Type B pancreatic cell (in vitro differentiated cells): ENCODE measurements at regions not wholly inside any gene's neighbourhood (a gene's known extent, or its start where the extent isn't known, plus 50 kb on each side); places are given as distances from the start of the nearest gene placed in this dataset.

Source experiments
- DNase-seq: peaks from one replicate; pipeline ENCODE4 v3.0.0; 2021; ENCODE audit warnings: mixed read lengths; ENCODE audit not compliant: unreplicated experiment; ENCODE audit errors: extremely low spot score
- H3K27ac Mint-ChIP-seq: 2 replicates; pipeline ENCODE4 v1.8.0; 2021; ENCODE audit warnings: mild to moderate bottlenecking, mixed read lengths
- H3K27me3 Mint-ChIP-seq: 2 replicates; pipeline ENCODE4 v1.8.0; 2021; ENCODE audit warnings: mixed read lengths
- H3K36me3 Mint-ChIP-seq: 2 replicates; pipeline ENCODE4 v1.8.0; 2021; ENCODE audit warnings: mixed read lengths
- H3K4me1 Mint-ChIP-seq: one replicate; pipeline ENCODE4 v1.8.0; 2021; ENCODE audit warnings: mixed read lengths; ENCODE audit not compliant: unreplicated experiment
- H3K4me3 Mint-ChIP-seq: 2 replicates; pipeline ENCODE4 v1.8.0; 2021; ENCODE audit warnings: mild to moderate bottlenecking, mixed read lengths
- H3K9me3 Mint-ChIP-seq: 2 replicates; pipeline ENCODE4 v1.8.0; 2021; ENCODE audit warnings: mixed read lengths
- TF ChIP-seq, protein P1 (sequence below): fragments of 200-600 bp; sonication (generic); conservative IDR thresholded peaks from 2 replicates; pipeline ENCODE4 v1.5.0; 2021; ENCODE audit warnings: antibody characterized with exemption, mild to moderate bottlenecking

DNA sequence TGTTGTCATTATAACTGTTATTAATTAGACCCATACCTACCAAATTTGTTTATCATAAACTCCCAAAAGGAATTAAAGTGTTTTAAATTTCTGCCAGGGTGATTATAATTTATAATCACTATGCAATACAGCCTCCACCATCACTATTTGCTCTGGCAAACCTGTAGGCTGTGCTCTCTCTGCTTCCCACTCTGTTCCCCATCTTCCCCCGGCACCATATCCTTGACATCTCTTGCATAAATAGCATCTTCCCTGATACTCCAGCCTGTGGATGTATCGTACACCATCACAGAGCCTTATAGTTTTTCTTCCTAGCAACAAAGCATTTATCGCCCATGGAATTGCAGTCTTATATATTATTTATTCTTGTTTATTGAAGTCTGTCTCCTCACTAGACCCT, 181.5 kb upstream of the TSC22D1 start:
- Mint-ChIP-seq H3K36me3 (no peaks in the 10 kb centered on the region), H3K4me1 (peaks cover 37% of the 10 kb centered on the region), H3K27me3 (no peaks in the 10 kb centered on the region), H3K4me3 (no peak overlapping the region), H3K9me3 (no peaks in the 10 kb centered on the region), H3K27ac (peak overlapping the region; percentile 92)
- TF ChIP-seq, protein P1, sequence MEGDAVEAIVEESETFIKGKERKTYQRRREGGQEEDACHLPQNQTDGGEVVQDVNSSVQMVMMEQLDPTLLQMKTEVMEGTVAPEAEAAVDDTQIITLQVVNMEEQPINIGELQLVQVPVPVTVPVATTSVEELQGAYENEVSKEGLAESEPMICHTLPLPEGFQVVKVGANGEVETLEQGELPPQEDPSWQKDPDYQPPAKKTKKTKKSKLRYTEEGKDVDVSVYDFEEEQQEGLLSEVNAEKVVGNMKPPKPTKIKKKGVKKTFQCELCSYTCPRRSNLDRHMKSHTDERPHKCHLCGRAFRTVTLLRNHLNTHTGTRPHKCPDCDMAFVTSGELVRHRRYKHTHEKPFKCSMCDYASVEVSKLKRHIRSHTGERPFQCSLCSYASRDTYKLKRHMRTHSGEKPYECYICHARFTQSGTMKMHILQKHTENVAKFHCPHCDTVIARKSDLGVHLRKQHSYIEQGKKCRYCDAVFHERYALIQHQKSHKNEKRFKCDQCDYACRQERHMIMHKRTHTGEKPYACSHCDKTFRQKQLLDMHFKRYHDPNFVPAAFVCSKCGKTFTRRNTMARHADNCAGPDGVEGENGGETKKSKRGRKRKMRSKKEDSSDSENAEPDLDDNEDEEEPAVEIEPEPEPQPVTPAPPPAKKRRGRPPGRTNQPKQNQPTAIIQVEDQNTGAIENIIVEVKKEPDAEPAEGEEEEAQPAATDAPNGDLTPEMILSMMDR: no peak
- DNase-seq: no peak

GRCh38 chr13:44756276-44756810, 180.2 kb upstream of the TSC22D1 start:
- peaks cover 42% of the 10 kb centered on the region for H3K4me1 Mint-ChIP-seq
- no peaks in the 10 kb centered on the region for H3K9me3 Mint-ChIP-seq
- peak overlapping the region; percentile 8 for H3K27ac Mint-ChIP-seq
- no peak for DNase-seq
- TF ChIP-seq, protein P1: no peak
- H3K27me3 Mint-ChIP-seq: no peaks in the 10 kb centered on the region
- H3K36me3 Mint-ChIP-seq: no peaks in the 10 kb centered on the region
- H3K4me3 Mint-ChIP-seq: no peak overlapping the region

- TF ChIP-seq, protein P1: no peak
- Mint-ChIP-seq H3K9me3 (no peaks in the 10 kb centered on the region), H3K4me3 (no peak overlapping the region), H3K36me3 (no peaks in the 10 kb centered on the region), H3K27me3 (no peaks in the 10 kb centered on the region), H3K4me1 (peaks cover 42% of the 10 kb centered on the region), H3K27ac (peak overlapping the region; percentile 8)
- DNase-seq: no peak
Observed at GRCh38 chr13:44755872-44756271, 179.7 kb upstream of the TSC22D1 start.

- no peak for DNase-seq
Observed at GRCh38 chr13:44752164-44752563, 176.0 kb upstream of the TSC22D1 start.

GRCh38 chr13:44750630-44751029, 174.5 kb upstream of the TSC22D1 start:
- no peak overlapping the region for H3K27ac Mint-ChIP-seq
- TF ChIP-seq, protein P1: no peak
- peaks cover 9% of the 10 kb centered on the region for H3K4me1 Mint-ChIP-seq
- no peak overlapping the region for H3K4me3 Mint-ChIP-seq
- H3K27me3 Mint-ChIP-seq: no peaks in the 10 kb centered on the region
- H3K36me3 Mint-ChIP-seq: no peaks in the 10 kb centered on the region
- no peaks in the 10 kb centered on the region for H3K9me3 Mint-ChIP-seq
- no peak for DNase-seq

More at GRCh38 chr13:44752164-44752563, 176.0 kb upstream of the TSC22D1 start:
- Mint-ChIP-seq H3K4me3 (peak overlapping the region; percentile 40), H3K9me3 (no peaks in the 10 kb centered on the region), H3K4me1 (peaks cover 11% of the 10 kb centered on the region), H3K27ac (peak overlapping the region; percentile 48), H3K27me3 (no peaks in the 10 kb centered on the region), H3K36me3 (no peaks in the 10 kb centered on the region)
- TF ChIP-seq, protein P1: no peak

DNA sequence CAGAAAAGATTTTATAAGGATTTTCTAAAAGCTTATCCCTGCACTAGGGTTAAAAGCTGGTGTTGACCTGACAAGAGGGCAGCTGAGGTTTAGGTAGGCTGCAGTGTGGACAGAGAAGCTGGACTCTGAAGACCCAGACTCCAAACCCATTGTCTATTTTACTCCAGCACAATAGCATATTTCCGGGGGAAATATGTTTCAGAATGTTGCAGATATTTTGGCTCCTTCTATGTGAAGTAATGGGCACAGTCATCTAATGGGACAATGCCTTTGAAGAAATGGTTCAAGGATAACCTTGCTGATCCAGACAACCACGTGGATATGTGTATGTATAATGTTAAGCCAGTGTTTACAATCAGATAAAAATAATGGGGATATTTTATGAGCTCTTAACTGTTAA, 173.8 kb upstream of the TSC22D1 start:
- Mint-ChIP-seq H3K27ac (no peak overlapping the region), H3K27me3 (no peaks in the 10 kb centered on the region), H3K4me1 (peaks cover 9% of the 10 kb centered on the region), H3K4me3 (no peak overlapping the region), H3K36me3 (no peaks in the 10 kb centered on the region), H3K9me3 (no peaks in the 10 kb centered on the region)
- TF ChIP-seq, protein P1: no peak
- DNase-seq: no peak
